ENCODE measurements at regions not wholly inside any gene's neighbourhood (a gene's known extent, or its start where the extent isn't known, plus 50 kb on each side); places are given as distances from the start of the nearest gene placed in this dataset.

DNA sequence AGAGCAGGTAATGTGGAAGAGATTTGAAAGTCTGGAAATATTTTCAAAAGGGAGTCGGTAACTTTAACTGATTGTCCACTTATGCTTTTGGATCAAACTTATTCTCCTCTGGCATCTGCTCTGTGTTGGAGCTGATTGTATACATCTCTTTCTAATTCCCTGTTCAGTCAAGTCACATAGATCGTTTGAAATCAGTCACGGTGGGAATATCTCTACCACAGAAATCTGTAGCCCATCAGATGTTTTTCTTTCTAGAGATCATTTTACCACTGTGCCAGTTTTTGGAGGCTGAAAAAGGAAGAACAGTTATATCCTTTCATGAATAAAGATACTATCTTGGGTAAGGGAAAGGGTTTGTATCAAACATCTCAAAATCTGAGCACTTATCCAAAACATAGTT is 1853.3 kb downstream of the EFNA5 start:
- Mint-ChIP-seq H3K36me3 (ENCODE audit: insufficient read depth in 1 of 3, low read depth in 3 of 3) (no peaks in the 10 kb centered on the region), H3K27ac (no peak overlapping the region), H3K9me3 (no peaks in the 10 kb centered on the region), H3K4me3 (no peak overlapping the region), H3K27me3 (ENCODE audit: low read depth) (no peaks in the 10 kb centered on the region), H3K4me1 (no peaks in the 10 kb centered on the region)
- no peak overlapping the region for H3K4ac ChIP-seq (ENCODE audit: low read depth, low read length)
- H2AFZ ChIP-seq (ENCODE audit: low read length): no peak overlapping the region
- H4K20me1 ChIP-seq (ENCODE audit: control insufficient read depth, insufficient read depth, insufficient read length): no peaks in the 10 kb centered on the region
- H2BK5ac ChIP-seq (ENCODE audit: insufficient read length, low read length): no peak overlapping the region
- no peak overlapping the region for H4K91ac ChIP-seq (ENCODE audit: insufficient read length, low read depth, low read length)
- H4K8ac ChIP-seq (replicated peaks; ENCODE audit: insufficient read length, low read depth, low read length): no peak overlapping the region
- no peak overlapping the region for H3K9ac ChIP-seq (ENCODE audit: extremely low read depth, insufficient read length, low read length)
- H2BK12ac ChIP-seq (ENCODE audit: insufficient read length, low read depth, low read length): no peak overlapping the region
- no peak overlapping the region for H2BK120ac ChIP-seq (ENCODE audit: low read depth, low read length, poor library complexity, severe bottlenecking)
- H3K4me1 ChIP-seq (ENCODE audit: insufficient read depth, low read length): no peaks in the 10 kb centered on the region
- no peak overlapping the region for H3K56ac ChIP-seq (ENCODE audit: insufficient read length, low read depth, low read length)
- H3K18ac ChIP-seq (ENCODE audit: insufficient read length, low read depth, low read length): no peak overlapping the region
- H3K4me2 ChIP-seq (ENCODE audit: insufficient read depth, insufficient read length, low read length): no peak overlapping the region
- H3K27me3 ChIP-seq (ENCODE audit: insufficient read depth, low read length): no peaks in the 10 kb centered on the region
- H2BK20ac ChIP-seq (ENCODE audit: low read depth, low read length, poor library complexity, severe bottlenecking): no peak overlapping the region
- no peak overlapping the region for H4K5ac ChIP-seq (ENCODE audit: insufficient read length, low read depth, low read length)
- no CpG with 5 or more reads among the region's 3 CpGs for WGBS (ENCODE audit: extremely low coverage, insufficient read length, low lambda C conversion rate)
- no peak overlapping the region for H3T11ph ChIP-seq (ENCODE audit: low read length)
- DNase-seq: no peak
- H3K14ac ChIP-seq (ENCODE audit: insufficient read depth, low read length): no peak overlapping the region
- no peaks in the 10 kb centered on the region for H3K9me3 ChIP-seq (ENCODE audit: control insufficient read depth, low read depth, low read length)
- H3K23ac ChIP-seq (ENCODE audit: insufficient read length, low read depth, low read length): no peak overlapping the region
- H3K23me2 ChIP-seq (ENCODE audit: insufficient read length, low read depth, low read length, poor library complexity, severe bottlenecking): no peaks in the 10 kb centered on the region
- H3K79me1 ChIP-seq (ENCODE audit: insufficient read depth, low read depth, low read length, poor library complexity, severe bottlenecking): no peaks in the 10 kb centered on the region
- TF ChIP-seq, protein P1, sequence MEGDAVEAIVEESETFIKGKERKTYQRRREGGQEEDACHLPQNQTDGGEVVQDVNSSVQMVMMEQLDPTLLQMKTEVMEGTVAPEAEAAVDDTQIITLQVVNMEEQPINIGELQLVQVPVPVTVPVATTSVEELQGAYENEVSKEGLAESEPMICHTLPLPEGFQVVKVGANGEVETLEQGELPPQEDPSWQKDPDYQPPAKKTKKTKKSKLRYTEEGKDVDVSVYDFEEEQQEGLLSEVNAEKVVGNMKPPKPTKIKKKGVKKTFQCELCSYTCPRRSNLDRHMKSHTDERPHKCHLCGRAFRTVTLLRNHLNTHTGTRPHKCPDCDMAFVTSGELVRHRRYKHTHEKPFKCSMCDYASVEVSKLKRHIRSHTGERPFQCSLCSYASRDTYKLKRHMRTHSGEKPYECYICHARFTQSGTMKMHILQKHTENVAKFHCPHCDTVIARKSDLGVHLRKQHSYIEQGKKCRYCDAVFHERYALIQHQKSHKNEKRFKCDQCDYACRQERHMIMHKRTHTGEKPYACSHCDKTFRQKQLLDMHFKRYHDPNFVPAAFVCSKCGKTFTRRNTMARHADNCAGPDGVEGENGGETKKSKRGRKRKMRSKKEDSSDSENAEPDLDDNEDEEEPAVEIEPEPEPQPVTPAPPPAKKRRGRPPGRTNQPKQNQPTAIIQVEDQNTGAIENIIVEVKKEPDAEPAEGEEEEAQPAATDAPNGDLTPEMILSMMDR (conservative IDR thresholded peaks at IDR 0.05): no peak
- no peak overlapping the region for H3K27ac ChIP-seq (ENCODE audit: insufficient read length, low read depth, low read length)
- no peak overlapping the region for H2AK5ac ChIP-seq (ENCODE audit: insufficient read length, low read length)
- no peaks in the 10 kb centered on the region for H3K79me2 ChIP-seq (ENCODE audit: insufficient read depth, low read length)
- no peak overlapping the region for H2BK15ac ChIP-seq (ENCODE audit: low read depth, low read length)
